A673 (cell line): ENCODE measurements at regions not wholly inside any gene's neighbourhood (a gene's known extent, or its start where the extent isn't known, plus 50 kb on each side); places are given as distances from the start of the nearest gene placed in this dataset.

Source experiments
- CTCF ChIP-seq: fragments of 300-800, 200-600 bp; sonication (generic); conservative IDR thresholded peaks from 2 replicates; pipeline ENCODE4 v1.5.1; 2017; ENCODE audit warnings: low read depth, mild to moderate bottlenecking, antibody characterized with exemption, low read length, moderate library complexity, mixed read lengths
- EZH2 ChIP-seq: fragments of 200-600 bp; sonication (generic); IDR thresholded peaks from 2 replicates; pipeline ENCODE4 v1.6.1; 2017; ENCODE audit warnings: borderline replicate concordance, low read depth, mild to moderate bottlenecking, mixed read lengths, antibody characterized with exemption, low read length; ENCODE audit not compliant: poor library complexity, severe bottlenecking

- TF ChIP-seq CTCF (no peak), EZH2 (no peak)
Measured at GRCh38 chr10:6802759-6803426, 222.8 kb upstream of the PRKCQ start.
